Esophagus squamous epithelium (tissue), 5 donors: ENCODE measurements at regions not wholly inside any gene's neighbourhood (a gene's known extent, or its start where the extent isn't known, plus 50 kb on each side); places are given as distances from the start of the nearest gene placed in this dataset.

Experiments used
- DNase-seq: peaks from one replicate; lab custom pipeline; 2025; lab: John Stamatoyannopoulos, UW
- H3K27ac ChIP-seq, 4 donors: fragments of 200-600 bp; sonication (generic); one replicate each; pipeline ENCODE4 v1.5.1; 2016 to 2019; ENCODE audit warnings: mild to moderate bottlenecking in 1 of 4
- H3K27me3 ChIP-seq, 4 donors: fragments of 200-600 bp; sonication (generic); 1 replicate in 3 of 4; 2 replicates in 1 of 4; pipeline versions ENCODE4 v1.5.1 to v1.6.0; 2017 to 2021; ENCODE audit warnings: antibody characterized with exemption in 1 of 4
- H3K36me3 ChIP-seq, 3 donors: fragments of 200-600 bp; sonication (generic); one replicate each; pipeline ENCODE4 v1.5.1; 2016 to 2019
- H3K4me1 ChIP-seq, 3 donors: fragments of 200-600 bp; sonication (generic); one replicate each; pipeline ENCODE4 v1.5.1; 2017 to 2019
- H3K4me3 ChIP-seq, 4 donors: fragments of 200-600 bp; sonication (generic); 1 replicate in 3 of 4; 2 replicates in 1 of 4; pipeline ENCODE4 v1.5.1; 2016 to 2019; ENCODE audit warnings: mild to moderate bottlenecking in 2 of 4, moderate library complexity in 1 of 4
- H3K9me3 ChIP-seq, 3 donors: fragments of 200-600 bp; sonication (generic); one replicate each; pipeline ENCODE4 v1.5.1; 2016 to 2019
- POLR2A ChIP-seq, 4 donors: fragments of 450-650 bp; IDR thresholded peaks; one replicate each; pipeline ENCODE4 v1.6.1; 2017; ENCODE audit warnings: antibody characterized with exemption in 4 of 4, mild to moderate bottlenecking in 4 of 4, moderate library complexity in 3 of 4
- WGBS, 2 donors: methylation state at CpG; one replicate each; pipeline ENCODE4 v1.1.5; 2018; 5-methylcytosine and 5-hydroxymethylcytosine counted together
- intact Hi-C: fragments of 100-400 bp; cut with DNase I; formaldehyde crosslinking; loops from one replicate; pipeline ENCODE4 v1.15.0; 2022
- TF ChIP-seq, protein P1 (sequence below), 6 experiments: fragments of 450-650 bp in 4 of 6; fragments of 200-600 bp in 2 of 6; sonication (generic) in 2 of 6; IDR thresholded peaks; one replicate each; pipeline ENCODE4 v1.5.1; 2016 to 2019; ENCODE audit warnings: antibody characterized with exemption in 6 of 6, mild to moderate bottlenecking in 4 of 6, moderate library complexity in 4 of 6
- donor health status: DM: yes; HTN: yes; CAD: no.

DNA sequence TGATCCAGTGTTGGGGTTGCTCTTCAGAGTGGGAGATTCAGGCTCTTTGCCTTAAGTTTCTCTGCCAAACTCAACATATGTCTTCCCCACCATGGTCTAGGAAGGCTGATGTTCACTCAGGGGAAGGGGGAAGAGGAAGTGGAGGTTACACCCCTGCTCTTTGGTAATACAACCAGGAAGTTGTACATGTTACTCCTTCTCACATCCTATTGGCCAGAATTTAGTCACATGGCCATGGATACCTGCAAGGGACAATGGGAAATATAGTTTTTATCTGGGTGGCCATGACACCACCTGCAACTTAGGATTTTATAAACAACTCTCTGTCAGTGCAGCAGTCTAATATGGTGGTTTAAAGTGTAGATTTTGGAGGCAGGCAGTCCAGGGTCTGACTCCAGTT is 150.9 kb downstream of the TBX5 start:
- no peaks in the 10 kb centered on the region for H3K36me3 ChIP-seq
- no peak overlapping the region for H3K4me3 ChIP-seq
- H3K4me1 ChIP-seq = no peaks in the 10 kb centered on the region
- intact Hi-C loops = no loop called here
- H3K27me3 ChIP-seq = no peaks in the 10 kb centered on the region
- no peaks in the 10 kb centered on the region for H3K9me3 ChIP-seq
- TF ChIP-seq POLR2A (IDR thresholded peaks at IDR 0.05) = no peak
- TF ChIP-seq, protein P1, sequence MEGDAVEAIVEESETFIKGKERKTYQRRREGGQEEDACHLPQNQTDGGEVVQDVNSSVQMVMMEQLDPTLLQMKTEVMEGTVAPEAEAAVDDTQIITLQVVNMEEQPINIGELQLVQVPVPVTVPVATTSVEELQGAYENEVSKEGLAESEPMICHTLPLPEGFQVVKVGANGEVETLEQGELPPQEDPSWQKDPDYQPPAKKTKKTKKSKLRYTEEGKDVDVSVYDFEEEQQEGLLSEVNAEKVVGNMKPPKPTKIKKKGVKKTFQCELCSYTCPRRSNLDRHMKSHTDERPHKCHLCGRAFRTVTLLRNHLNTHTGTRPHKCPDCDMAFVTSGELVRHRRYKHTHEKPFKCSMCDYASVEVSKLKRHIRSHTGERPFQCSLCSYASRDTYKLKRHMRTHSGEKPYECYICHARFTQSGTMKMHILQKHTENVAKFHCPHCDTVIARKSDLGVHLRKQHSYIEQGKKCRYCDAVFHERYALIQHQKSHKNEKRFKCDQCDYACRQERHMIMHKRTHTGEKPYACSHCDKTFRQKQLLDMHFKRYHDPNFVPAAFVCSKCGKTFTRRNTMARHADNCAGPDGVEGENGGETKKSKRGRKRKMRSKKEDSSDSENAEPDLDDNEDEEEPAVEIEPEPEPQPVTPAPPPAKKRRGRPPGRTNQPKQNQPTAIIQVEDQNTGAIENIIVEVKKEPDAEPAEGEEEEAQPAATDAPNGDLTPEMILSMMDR (IDR thresholded peaks at IDR 0.05) = no peak
- H3K27ac ChIP-seq = no peak overlapping the region
- no peak for DNase-seq

DNA sequence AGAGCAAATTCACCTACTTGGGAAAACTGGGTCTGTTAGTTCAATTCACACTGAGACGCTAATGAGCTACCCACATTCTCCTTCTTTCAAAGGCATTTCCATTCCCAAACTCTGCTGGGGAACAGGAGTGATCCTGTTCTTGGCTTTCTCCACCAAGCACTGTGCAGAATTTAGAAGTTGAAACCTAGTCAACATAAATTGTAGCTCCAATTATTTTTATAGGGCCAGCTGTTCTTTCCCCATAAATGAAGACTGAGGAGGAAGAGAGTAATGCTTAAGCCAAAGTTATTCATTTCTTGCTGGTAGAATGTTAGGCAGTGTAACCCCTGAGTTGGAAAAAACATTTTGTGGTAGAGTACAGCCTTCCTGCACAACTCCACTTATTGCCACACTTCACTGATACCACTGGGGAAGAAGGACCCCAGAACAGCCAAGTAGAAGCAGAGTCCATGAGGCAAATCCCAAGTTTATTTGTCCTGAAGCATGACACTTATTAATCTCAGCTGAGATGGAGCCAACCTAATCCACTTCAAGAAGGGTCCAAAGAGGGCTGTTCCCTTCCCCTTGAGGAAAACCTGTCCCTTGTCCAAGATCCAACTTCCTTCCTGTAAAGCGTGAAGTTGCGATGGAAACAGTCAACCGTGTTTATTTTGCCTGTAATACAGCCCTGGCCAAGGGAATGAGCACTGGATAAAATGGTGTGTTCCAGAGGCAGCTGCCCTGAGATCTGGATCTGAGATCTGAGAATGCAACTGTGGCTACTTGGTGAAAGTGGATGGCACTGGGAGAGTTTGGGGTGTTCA is 151.8 kb downstream of the TBX5 start:
- Histone ChIP-seq H3K4me3 (no peak overlapping the region), H3K9me3 (no peaks in the 10 kb centered on the region), H3K27me3 (no peaks in the 10 kb centered on the region), H3K36me3 (no peaks in the 10 kb centered on the region), H3K4me1 (no peaks in the 10 kb centered on the region), H3K27ac (no peak overlapping the region)
- 52 to 73% methylated on average over 4 of the region's 4 CpGs for WGBS, 2 donors
- TF ChIP-seq, protein P1 (IDR thresholded peaks at IDR 0.05) = no peak
- TF ChIP-seq POLR2A (IDR thresholded peaks at IDR 0.05) = no peak
- DNase-seq = no peak
- intact Hi-C loops = no loop called here

DNA sequence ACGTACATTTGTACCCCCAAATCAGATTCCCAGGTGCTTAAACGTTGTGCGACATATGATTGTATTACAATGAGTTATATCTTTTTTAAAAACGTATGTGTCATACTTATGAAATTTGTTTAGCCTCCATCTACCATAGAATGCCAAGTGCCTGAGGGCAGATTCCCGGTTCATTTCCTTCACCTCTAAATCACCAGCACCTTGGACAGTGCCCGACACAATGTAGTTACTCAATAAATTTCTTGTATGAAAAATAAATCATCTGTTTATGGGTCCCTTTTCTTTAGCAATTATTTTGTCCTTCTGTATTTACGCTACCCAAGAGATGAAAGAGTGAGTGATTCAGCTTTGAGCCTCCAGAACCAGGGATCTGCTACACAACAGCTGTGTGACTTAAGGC is 157.4 kb downstream of the TBX5 start:
- no peaks in the 10 kb centered on the region for H3K4me1 ChIP-seq
- no peak overlapping the region for H3K27ac ChIP-seq
- no peak for DNase-seq
- H3K9me3 ChIP-seq = no peaks in the 10 kb centered on the region
- WGBS, 2 donors = 54 to 68% methylated on average over 7 of the region's 7 CpGs
- H3K27me3 ChIP-seq = no peaks in the 10 kb centered on the region
- H3K4me3 ChIP-seq = no peak overlapping the region
- no peaks in the 10 kb centered on the region for H3K36me3 ChIP-seq
- intact Hi-C loops = no loop called here
- TF ChIP-seq POLR2A (IDR thresholded peaks at IDR 0.05) = no peak
- TF ChIP-seq, protein P1 (IDR thresholded peaks at IDR 0.05) = no peak

DNA sequence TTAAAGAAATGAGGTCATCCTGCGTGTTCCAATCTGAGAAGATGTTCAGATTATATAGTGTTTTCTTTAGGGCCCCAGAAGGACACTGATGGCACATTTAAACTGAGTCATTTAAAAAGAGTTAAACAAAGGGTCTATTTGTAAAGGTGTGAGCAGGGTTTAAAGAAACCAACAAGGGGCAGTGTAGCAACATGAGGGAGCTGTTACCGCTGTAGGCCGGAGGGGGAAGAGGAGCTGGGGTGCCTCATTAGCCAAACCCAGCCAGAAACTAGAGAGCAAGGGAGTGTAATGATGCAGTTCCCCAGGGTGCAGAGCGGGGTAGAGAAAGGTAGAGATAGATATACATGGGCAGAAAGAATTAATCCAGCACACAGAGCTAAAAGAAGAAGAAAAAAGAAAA is 160.4 kb downstream of the TBX5 start:
- Histone ChIP-seq H3K27me3 (no peaks in the 10 kb centered on the region), H3K27ac (no peak overlapping the region), H3K36me3 (no peaks in the 10 kb centered on the region), H3K4me1 (no peaks in the 10 kb centered on the region), H3K4me3 (no peak overlapping the region), H3K9me3 (no peaks in the 10 kb centered on the region)
- DNase-seq = no peak
- no peak for TF ChIP-seq POLR2A (IDR thresholded peaks at IDR 0.05)
- TF ChIP-seq, protein P1 (IDR thresholded peaks at IDR 0.05) = no peak
- intact Hi-C loops = no loop called here
- WGBS, 2 donors = 25 to 30% methylated on average over 4 of the region's 4 CpGs

DNA sequence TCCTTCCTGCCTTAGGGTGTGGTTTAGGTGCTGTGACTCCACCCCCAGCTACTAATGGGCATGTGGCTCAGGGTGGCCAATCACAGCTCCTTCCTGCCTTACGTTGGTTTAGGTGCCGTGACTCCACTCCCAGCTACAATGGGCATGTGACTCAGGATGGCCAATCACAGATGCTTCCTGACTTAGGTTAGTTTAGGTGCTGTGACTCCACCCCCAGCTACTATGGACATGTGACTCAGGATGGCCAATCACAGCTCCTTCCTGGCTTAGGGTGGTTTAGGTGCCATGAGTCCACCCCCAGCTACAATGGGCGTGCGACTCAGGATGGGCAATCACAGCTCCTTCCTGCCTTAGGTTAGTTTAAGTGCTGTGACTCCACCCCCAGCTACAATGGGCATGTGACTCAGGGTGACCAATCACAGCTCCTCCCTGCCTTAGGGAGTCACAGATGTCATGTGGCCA is 163.9 kb downstream of the TBX5 start:
- no peak overlapping the region for H3K4me3 ChIP-seq
- no peaks in the 10 kb centered on the region for H3K4me1 ChIP-seq
- H3K36me3 ChIP-seq = no peaks in the 10 kb centered on the region
- DNase-seq = no peak
- H3K9me3 ChIP-seq = no peaks in the 10 kb centered on the region
- intact Hi-C loops = no loop called here
- WGBS, 2 donors = 75% methylated on average over 2 of the region's 4 CpGs; no CpG with 5 or more reads in 1 of the 2 donors
- no peak overlapping the region for H3K27ac ChIP-seq
- TF ChIP-seq POLR2A (IDR thresholded peaks at IDR 0.05) = no peak
- TF ChIP-seq, protein P1 (IDR thresholded peaks at IDR 0.05) = no peak
- no peaks in the 10 kb centered on the region for H3K27me3 ChIP-seq
